HG03139 (cell line): ENCODE measurements at regions not wholly inside any gene's neighbourhood (a gene's known extent, or its start where the extent isn't known, plus 50 kb on each side); places are given as distances from the start of the nearest gene placed in this dataset.

Experiments
- ATAC-seq: cut with Tn5 transposase; IDR thresholded peaks from one replicate; pipeline ENCODE4 v1.9.1; 2021; ENCODE audit not compliant: unreplicated experiment

DNA sequence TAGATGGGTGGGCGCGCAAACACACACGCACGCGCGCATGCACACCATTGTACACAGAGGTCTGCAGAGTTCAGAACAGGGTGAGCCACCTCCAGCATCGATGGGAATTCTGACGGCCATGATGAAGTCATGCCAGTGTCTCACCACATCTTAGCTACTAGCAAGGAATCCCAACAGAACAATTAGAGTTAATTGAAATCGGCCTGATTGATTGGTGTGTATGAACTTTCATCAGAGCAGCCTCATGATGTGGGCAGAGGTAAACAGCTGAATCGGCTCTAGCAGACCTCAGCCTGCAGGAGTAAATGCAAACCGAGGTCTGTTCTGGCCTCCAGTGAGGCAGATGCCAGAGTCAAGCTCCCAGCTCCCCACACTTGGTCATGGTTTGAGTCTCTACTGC lies 200.6 kb downstream of the CBLN1 start:
- no peak for ATAC-seq

DNA sequence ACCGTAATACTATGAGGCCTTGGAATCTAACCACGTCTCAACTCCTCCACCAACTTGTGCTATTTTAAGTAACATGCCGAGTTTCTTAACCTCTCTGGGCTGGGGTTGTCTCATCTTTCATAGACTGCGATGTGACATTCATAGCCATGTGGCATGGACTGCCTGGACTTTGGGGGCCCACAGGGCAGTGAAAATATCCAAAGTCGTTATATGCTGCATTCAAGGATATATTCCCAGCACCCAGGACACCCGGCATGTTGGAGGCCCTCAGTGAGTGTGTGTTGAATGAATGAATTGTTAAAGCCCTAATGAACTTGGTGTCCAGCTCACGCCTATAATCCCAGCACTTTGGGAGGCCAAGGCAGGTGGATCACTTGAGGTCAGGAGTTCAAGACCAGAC lies 203.1 kb downstream of the CBLN1 start:
- ATAC-seq: no peak

DNA sequence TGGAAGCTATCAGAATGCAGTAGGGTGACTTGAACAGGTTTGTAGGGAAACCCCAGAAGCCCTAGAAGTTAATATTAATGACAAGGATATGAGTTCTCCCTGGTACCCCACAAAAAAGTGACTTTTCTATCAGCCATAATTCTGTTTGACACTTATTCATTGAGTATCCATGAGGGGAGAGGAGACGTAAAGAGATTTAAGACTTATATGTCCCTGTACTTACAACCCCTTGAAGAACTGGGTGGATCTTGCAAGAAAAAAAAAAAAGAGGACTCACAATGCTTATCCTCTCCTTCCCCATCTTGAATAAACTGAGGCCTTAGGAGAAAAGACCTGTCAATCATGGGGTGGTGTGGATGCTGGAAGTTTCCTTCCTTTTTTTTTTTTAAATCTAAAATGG lies 203.5 kb downstream of the CBLN1 start:
- ATAC-seq: no peak

DNA sequence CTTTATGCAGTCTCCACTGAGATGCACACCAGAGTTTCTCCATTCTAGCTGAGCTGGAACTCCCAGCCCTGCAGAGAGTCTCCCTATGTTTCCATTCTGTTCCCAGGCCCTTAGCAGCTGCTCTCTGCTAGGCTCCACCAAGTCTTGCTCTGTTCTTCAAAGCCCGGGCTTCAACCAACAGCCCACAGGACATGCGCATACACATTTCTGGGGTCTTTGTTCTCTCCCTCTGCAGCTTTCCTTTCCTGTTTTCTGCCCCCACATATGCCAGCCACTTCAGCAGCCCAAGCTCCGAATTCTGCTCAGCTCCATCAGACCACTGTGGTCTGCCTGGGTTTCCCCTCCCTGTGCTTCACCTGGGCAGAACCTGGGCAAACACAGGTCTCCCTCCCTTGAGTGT lies 205.9 kb downstream of the CBLN1 start:
- no peak for ATAC-seq

DNA sequence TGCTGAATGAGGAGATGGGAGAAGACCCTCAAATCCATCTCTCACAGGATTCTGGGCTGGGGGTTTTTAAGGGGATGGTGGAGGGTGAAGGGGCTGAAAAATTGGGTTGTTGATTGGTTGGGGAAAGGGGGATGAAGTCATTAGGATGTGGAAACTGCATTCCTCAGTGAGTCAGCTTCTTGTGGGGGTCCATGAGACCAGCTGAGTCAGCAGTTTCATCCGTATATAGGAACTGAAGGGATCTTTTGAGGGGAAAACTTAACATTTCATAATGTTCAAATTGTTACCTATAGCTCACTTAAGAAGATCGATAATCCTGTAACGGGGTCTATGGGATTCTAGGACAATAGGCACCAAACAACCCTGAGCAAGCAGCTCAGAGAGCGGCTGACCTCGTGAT lies 213.4 kb downstream of the CBLN1 start:
- no peak for ATAC-seq

DNA sequence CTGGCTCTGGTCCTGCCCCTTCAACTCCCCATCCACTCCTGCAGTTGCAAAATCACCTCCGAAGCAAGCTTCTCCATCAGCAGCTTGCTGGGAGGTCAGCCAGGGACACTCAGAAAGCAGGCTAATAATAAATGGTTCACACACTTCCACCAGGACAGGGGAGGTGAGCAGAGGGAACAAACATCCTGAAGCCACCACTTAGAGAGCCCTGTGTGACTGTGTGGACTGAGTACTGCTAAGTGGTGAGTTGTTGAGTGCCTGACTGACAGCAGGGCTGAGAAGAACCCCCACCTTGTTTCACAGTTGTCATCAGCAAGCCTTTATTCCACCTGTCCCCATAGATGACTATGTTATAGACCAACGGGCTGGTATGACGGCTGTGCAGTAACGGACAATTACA lies 213.9 kb downstream of the CBLN1 start:
- ATAC-seq: no peak

DNA sequence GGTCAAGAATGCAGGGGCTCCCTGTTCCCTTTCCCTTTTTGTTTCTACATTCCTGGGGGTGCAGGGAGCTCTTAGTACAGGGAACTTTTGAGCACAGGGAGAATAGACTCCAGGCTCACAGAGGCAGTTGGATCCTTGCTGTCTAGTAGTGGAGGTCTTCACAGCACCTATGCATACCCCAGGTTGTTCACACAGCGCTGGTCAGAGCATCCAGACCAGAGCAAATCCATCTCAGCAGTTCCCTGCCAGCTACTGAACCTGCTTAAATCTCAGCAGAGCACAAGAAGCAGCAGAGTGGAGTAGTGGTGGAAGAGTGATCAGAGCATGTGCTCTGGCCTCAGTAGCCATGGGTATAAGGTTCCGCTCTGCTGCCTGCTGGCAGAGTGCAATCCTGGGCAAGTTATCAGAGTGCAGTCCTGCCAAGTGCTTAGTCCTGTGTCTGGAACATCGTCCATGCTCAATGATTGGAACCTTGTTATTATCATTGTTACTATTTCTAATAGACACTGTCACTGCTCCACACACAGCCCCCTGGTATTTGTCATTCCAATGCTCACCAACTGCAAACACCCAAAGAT lies 220.4 kb downstream of the CBLN1 start:
- no peak for ATAC-seq

DNA sequence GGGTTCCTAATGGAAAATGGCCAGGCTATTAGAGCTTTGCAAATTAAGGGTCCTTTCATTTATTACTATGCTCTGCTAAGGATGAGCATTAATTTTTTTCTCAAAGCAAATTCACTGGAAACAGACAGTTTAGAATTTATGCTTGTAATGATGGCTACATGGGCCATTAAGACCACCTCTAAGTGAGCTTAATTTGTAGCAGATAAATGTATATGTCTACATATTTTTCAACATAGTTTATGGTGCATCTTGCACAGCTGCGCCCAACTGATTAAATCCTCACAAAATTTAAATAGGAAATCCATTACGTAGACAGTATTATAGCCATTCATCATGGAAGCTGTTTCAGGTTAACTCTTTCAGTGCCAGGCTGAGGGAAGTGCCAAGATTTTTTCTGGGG lies 220.9 kb downstream of the CBLN1 start:
- ATAC-seq: no peak

DNA sequence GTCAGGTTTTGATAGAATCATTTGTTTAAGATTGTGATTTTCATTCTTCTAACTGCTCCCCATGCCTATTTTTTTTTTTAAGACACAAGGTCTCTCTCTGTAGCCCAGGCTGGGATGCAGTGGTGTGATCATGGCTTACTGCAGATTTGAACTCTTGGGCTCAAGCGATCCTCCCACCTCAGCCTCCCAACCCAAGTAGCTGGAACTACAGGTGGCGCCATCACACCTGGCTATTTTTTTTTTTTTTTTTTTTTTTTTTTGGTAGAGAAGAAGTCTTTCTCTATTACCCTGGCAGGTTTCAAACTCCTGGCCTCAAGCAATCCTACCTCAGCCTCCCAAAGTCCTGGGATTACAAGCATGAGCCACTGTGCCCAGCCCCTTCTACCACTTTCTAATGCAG lies 223.3 kb downstream of the CBLN1 start:
- no peak for ATAC-seq

DNA sequence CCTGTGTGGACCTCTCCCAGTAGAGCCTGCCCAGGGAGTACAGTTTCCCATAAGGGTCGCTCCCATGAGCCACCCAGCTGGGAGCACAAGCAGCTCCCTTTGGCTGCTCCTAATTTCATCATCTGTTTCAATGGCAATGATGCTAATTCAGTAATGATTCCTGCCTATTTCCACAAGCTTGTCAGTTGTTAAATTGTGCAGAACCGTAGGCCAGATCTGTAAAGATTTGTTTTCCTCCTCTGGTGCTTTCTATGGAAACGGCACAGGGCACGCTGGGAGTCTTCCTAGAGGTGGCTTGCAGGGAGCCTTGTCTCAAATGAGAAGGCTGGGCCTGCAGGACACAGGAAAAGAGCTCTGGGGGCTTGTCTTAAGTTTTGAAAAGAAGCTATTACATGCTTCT lies 223.7 kb downstream of the CBLN1 start:
- ATAC-seq: no peak

DNA sequence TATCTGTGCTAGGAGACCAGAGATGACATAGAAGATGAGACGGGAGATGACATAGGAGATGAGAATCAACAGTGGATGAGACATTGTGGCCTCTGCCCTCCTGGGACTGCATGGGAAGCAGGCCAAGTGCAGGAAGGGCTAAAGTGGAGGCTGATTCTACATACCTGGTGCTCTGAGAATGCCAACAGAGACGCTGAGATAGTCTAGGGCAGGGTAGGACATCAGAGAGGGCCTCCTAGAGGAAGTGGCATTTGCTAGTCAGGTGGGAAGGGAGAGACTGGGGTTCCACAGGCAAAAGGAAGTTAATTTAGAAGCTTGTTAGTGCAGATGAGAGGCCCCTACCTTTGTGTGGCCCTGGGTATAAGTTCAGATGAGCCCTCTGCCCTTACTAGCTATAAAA lies 224.2 kb downstream of the CBLN1 start:
- ATAC-seq: no peak

DNA sequence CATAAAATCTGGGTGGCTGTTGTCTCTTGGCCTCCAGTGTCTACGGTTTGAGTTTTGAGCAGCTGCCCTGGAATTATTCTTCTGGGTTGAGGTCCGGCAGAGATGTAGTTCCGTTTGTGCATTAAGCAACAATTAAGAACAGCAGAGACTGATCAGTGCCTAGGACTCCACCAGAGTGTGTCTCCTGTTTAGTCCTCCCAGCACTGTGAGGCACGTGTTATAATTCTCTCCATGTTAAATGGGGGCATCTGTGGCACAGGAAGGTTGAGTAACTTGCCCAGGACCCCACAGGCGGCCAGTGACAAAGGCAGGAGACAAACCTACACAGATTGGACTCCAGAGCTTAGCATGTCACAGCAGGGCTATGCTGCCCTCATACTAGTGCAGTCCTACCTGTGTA lies 225.1 kb downstream of the CBLN1 start:
- no peak for ATAC-seq

DNA sequence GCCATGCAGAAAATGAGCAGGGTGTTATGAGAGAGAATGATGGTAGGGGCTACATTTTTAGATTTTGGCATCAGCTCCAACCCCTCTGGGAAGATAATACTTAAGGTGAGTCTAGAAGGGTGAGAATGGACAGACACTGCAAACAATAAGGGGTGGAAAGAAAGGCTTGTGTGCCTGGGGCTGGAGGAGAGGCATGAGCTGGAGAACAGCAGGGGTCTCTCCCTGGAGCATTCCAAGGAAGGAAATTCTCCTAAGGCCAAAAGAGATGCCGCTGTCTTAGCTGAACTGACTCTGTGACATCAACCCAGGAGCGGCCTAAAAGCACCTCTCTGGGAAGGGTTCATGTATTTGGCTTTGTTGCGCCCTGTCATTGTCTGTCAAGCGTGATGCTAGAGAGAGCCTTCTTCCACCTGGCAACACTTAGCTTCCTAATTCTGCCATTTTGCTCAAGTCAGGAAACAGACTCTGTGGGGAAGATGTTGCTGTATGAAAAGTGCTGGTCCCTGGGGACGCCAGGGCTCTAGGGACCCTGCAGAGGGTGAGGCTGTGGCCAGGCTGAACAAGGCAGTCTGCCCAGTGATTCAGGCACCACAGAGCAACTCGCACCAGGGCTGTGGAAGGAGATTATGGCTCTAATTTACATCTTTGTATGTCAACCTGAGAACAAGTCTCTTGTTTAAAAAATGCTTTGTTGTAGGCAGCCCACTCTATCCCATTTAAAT lies 225.7 kb downstream of the CBLN1 start:
- ATAC-seq: no peak

DNA sequence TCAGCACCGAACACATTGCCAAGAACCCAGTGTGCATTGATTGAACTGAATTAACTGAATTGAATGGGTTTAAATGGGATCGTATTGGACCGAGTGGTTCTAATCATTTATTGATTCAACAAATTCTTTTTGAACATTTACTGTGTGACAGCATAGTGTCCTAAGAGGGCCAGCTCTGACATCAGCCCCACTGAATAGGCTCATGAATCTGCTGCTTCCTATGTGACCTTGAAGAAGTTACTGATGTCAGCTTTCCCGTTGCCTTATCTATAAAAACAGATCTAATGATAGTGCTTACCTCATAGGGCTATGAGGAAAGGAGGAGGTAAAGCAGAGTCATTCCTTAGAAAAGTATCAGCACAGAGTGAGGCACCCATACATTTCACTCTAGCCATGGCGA lies 226.3 kb downstream of the CBLN1 start:
- no peak for ATAC-seq

DNA sequence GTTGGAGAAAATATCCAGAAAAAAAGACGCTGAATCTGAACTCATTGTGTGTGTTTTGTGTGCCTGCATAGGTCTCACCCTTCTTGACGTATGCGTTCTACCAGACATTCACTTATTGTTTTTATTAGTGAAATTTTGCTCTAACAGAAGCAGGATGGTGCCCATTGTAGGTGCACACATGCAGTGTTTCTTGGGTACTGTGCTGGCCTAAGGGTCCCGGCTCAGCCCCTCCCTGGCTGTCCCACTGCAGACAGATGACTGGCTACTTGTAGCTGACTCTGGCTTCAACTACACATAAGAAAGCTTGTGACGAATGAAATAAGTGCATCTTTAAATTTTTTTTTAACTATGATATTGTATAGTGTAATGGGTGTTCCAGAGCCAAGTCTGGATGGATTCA lies 227.0 kb downstream of the CBLN1 start:
- ATAC-seq: no peak

DNA sequence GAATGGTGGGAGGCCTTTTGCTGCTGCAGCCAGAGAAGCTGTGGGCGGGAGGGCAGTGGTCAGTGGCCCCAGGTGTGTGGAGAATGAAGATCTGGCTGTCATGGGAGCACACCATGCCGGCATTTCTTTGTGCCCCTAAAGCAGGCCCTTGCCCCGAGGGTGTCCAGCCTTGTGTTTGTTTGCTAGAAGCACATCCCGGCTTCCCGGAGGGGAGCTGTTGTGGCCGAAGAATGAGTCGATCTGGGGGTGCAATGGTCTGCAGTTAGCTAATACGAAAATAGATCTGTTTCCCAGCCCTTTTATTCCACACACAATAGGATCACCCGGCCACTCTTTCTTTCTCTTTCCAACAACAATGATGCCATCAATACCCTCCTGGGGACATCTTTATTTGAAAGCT lies 228.8 kb downstream of the CBLN1 start:
- ATAC-seq: no peak

DNA sequence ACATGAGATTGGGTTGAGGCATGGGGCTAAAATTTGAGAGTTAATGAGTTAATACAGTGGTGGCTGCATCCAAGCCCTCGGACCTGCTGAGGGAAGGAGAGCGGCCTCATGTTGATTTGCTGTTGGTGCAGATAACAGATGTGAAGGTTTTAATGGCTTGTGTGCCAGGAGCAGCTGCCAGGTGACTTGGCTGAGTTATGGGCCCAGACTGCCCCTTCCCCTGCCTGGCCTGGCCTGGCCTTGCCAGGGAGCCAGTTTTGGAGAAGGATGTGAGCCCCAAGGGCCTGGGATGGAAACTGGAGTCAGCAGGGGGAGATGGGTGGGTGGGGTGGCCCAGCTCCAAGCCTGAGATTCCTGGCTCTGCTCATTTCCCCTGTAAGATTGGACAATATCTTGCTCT lies 230.1 kb downstream of the CBLN1 start:
- no peak for ATAC-seq

DNA sequence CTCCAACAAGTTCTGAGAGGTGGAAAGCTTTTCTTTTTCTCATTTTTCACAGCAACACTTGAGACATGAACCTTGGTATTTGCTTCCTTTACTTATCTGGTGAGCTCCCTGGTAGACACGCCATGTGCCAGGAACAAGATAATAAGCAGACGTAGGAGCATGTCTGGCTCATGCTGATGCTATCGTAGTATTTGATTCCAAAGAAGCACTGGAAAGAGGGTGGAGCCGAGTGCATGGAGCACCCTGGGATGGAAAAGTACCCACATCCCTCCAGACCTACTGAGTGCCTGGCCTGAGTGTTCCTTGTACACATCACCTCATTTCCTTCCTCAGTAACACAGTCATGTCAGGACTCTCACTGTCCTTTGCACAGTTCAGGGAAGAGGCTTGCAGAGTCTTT lies 231.0 kb downstream of the CBLN1 start:
- no peak for ATAC-seq

DNA sequence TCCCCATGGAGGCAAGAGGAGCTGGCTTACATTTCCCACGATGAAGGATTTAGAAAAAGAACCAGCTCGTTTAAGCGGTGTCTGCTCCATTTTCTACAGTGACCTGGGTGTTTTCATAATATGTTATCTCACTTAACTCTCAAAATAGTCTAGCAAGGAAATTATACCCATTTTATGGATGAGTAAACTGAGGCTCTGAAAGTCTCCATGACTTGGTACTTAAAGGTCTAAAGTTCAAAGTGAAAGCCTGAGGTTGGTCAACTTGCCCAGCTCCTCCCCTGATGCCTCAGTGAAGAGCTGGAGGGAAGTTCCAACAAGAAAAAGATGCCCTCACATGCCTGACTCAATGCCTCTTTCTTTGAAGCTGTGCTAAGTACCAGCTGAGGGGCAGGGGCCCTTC lies 232.0 kb downstream of the CBLN1 start:
- ATAC-seq: no peak

DNA sequence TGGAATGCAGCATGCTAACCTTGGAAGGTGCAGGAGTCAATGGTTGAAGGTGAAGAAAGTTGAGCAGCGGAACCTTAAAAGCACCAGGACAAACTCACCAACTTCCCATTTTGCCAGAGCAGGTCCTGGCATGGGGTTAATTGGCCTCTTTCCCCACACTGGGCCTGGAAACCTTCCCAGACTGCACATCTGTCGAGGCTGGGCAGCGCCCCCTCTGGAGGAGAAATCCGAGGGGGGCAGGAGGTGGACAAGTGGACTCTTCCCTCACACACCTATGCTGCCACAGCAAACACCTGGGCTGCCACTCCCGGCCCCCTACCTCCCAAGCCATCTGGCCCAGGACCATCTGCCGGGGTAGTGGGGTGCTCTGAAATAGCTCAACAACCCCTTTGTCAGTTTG lies 232.4 kb downstream of the CBLN1 start:
- no peak for ATAC-seq

DNA sequence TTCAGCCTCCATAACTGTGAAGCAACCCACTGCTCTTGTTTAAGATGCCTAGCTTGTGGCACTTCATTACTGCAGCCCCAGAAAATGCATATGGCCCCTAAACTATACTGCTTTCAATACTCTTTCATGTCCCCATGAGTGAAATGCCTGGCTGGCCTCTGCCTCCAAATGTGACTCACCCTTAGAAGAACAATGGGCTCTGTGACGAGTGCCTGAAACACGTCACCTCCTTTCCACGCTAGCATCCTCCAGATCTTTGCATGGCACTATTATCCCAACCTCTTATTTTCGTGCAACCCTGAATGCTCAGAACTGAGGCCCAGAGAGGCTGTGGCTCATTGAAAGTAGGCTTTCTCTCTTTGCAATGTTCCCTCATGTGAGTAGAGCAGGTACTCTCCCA lies 233.1 kb downstream of the CBLN1 start:
- no peak for ATAC-seq

DNA sequence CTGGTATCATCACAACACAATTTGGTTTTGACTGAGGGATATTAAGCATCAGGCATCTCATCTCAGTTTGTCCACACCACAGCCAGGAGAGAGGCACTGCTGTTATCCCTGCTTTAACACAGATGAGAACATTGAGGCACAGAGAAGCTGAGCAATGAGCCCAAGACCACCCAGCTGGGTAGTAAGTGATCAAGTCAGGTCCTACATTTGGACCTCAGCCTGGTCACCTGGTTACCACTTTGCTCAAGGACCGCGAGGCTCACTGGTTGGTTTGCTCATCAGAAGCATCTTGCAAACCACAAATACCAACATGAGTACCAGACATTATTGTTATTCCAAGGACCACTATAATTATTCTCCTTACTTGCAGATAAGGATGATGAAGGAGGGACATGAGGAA lies 245.5 kb downstream of the CBLN1 start:
- ATAC-seq: no peak

DNA sequence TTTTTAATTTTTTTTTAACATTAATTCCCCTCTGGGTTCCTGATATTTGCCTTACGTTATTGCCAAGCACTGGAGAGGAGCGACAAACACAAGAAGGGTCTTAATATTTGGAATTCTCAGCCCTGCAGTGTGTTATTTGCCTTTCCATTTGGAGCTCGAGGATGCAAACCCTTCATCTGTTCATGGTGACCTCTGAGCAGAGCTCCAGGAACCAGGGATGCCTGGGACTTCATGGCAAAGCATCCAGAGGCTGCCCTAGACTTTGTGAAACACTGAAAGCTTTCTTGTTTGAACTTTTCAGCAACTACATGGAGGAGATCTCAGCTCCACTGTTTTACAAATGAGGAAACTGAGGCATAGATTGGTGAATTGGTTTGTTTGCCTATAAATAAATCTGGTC lies 254.2 kb downstream of the CBLN1 start:
- ATAC-seq: no peak
